SK-N-MC (cell line): ENCODE measurements at regions not wholly inside any gene's neighbourhood (a gene's known extent, or its start where the extent isn't known, plus 50 kb on each side); places are given as distances from the start of the nearest gene placed in this dataset.

Experiments used
- DNase-seq: peaks from one replicate; pipeline ENCODE4 v3.0.0-alpha.2; 2011; ENCODE audit warnings: low read depth, low spot score
- H3K27ac ChIP-seq: fragments of 200-600 bp; sonication (generic); 2 replicates; pipeline ENCODE4 v1.5.1; 2016; ENCODE audit warnings: mixed run types
- H3K36me3 ChIP-seq: fragments of 200-600 bp; sonication (generic); 2 replicates; pipeline ENCODE4 v1.6.1; 2017; ENCODE audit warnings: antibody characterized with exemption, low read length, mixed read lengths; ENCODE audit not compliant: insufficient read depth
- H3K4me3 ChIP-seq: fragments of 200-600 bp; sonication (generic); 2 replicates; pipeline ENCODE4 v1.5.1; 2016
- H3K9ac ChIP-seq: fragments of 200-600 bp; sonication (generic); 2 replicates; pipeline ENCODE4 v1.8.0; 2017; ENCODE audit warnings: mixed run types, mixed read lengths; ENCODE audit not compliant: insufficient read length
- H3K9me3 ChIP-seq: fragments of 200-600 bp; sonication (generic); 2 replicates; pipeline ENCODE4 v1.6.1; 2017; ENCODE audit warnings: low read depth, mild to moderate bottlenecking, antibody characterized with exemption, low read length, moderate library complexity, mixed read lengths
- EZH2 ChIP-seq: fragments of 200-600 bp; sonication (generic); IDR thresholded peaks from one replicate; pipeline ENCODE4 v1.6.1; 2017; ENCODE audit warnings: antibody characterized with exemption
- FOXP2 ChIP-seq: optimal IDR thresholded peaks from 2 replicates; pipeline ENCODE3; 2011; ENCODE audit warnings: mild to moderate bottlenecking, moderate library complexity; ENCODE audit not compliant: insufficient read depth; ENCODE audit errors: extremely low read length, control extremely low read depth
- POLR2AphosphoS5 ChIP-seq: IDR thresholded peaks from 2 replicates; pipeline ENCODE4 v1.6.1; 2012; ENCODE audit warnings: mild to moderate bottlenecking, low read depth, low read length, borderline replicate concordance

GRCh38 chr6:167469672-167470071, 144.8 kb downstream of the TTLL2 start:
- no peaks in the 10 kb centered on the region for H3K9me3 ChIP-seq
- no peak overlapping the region for H3K9ac ChIP-seq
- TF ChIP-seq POLR2AphosphoS5: no peak
- TF ChIP-seq FOXP2: no peak
- no peak for TF ChIP-seq EZH2
- no peak overlapping the region for H3K4me3 ChIP-seq
- no peak overlapping the region for H3K27ac ChIP-seq
- no peaks in the 10 kb centered on the region for H3K36me3 ChIP-seq
- no peak for DNase-seq

GRCh38 chr6:167470101-167470835, 145.4 kb downstream of the TTLL2 start:
- no peak overlapping the region for H3K4me3 ChIP-seq
- H3K9me3 ChIP-seq: no peaks in the 10 kb centered on the region
- no peaks in the 10 kb centered on the region for H3K36me3 ChIP-seq
- TF ChIP-seq EZH2 (no peak), POLR2AphosphoS5 (no peak), FOXP2 (no peak)
- H3K27ac ChIP-seq: no peak overlapping the region
- DNase-seq: no peak
- H3K9ac ChIP-seq: no peak overlapping the region

- Histone ChIP-seq H3K36me3 (no peaks in the 10 kb centered on the region), H3K9ac (no peak overlapping the region), H3K4me3 (no peak overlapping the region), H3K27ac (no peak overlapping the region), H3K9me3 (no peaks in the 10 kb centered on the region)
- no peak for TF ChIP-seq FOXP2
- no peak for TF ChIP-seq POLR2AphosphoS5
- TF ChIP-seq EZH2: no peak
- DNase-seq: no peak
Measured at GRCh38 chr6:167470836-167471547, 146.1 kb downstream of the TTLL2 start.

GRCh38 chr6:167471548-167471930, 146.7 kb downstream of the TTLL2 start:
- no peak for DNase-seq
- no peaks in the 10 kb centered on the region for H3K36me3 ChIP-seq
- H3K9ac ChIP-seq: no peak overlapping the region
- H3K27ac ChIP-seq: no peak overlapping the region
- no peaks in the 10 kb centered on the region for H3K9me3 ChIP-seq
- H3K4me3 ChIP-seq: no peak overlapping the region
- TF ChIP-seq EZH2 (no peak), FOXP2 (no peak), POLR2AphosphoS5 (no peak)

- no peak for DNase-seq
- TF ChIP-seq FOXP2: no peak
- no peak for TF ChIP-seq EZH2
- no peak for TF ChIP-seq POLR2AphosphoS5
- no peaks in the 10 kb centered on the region for H3K9me3 ChIP-seq
- H3K9ac ChIP-seq: no peak overlapping the region
- no peak overlapping the region for H3K4me3 ChIP-seq
- no peaks in the 10 kb centered on the region for H3K36me3 ChIP-seq
- no peak overlapping the region for H3K27ac ChIP-seq
Measured at GRCh38 chr6:167472148-167472547, 147.3 kb downstream of the TTLL2 start.

- DNase-seq: no peak
- H3K36me3 ChIP-seq: no peaks in the 10 kb centered on the region
- TF ChIP-seq EZH2 (no peak), FOXP2 (no peak), POLR2AphosphoS5 (no peak)
- H3K27ac ChIP-seq: no peak overlapping the region
- no peaks in the 10 kb centered on the region for H3K9me3 ChIP-seq
- H3K9ac ChIP-seq: no peak overlapping the region
- no peak overlapping the region for H3K4me3 ChIP-seq
Measured at GRCh38 chr6:167472880-167473279, 148.0 kb downstream of the TTLL2 start.

GRCh38 chr6:167474171-167474570, 149.3 kb downstream of the TTLL2 start:
- Histone ChIP-seq H3K9me3 (no peaks in the 10 kb centered on the region), H3K4me3 (no peak overlapping the region), H3K27ac (no peak overlapping the region), H3K9ac (no peak overlapping the region), H3K36me3 (no peaks in the 10 kb centered on the region)
- no peak for DNase-seq
- no peak for TF ChIP-seq FOXP2
- TF ChIP-seq POLR2AphosphoS5: no peak
- no peak for TF ChIP-seq EZH2

- TF ChIP-seq EZH2: no peak
- TF ChIP-seq POLR2AphosphoS5: no peak
- no peak for TF ChIP-seq FOXP2
- DNase-seq: no peak
- no peak overlapping the region for H3K9ac ChIP-seq
- no peaks in the 10 kb centered on the region for H3K36me3 ChIP-seq
- no peak overlapping the region for H3K27ac ChIP-seq
- no peaks in the 10 kb centered on the region for H3K9me3 ChIP-seq
- H3K4me3 ChIP-seq: no peak overlapping the region
Measured at GRCh38 chr6:167474725-167475124, 149.8 kb downstream of the TTLL2 start.
